Stimulated activated CD4-positive, alpha-beta T cell treated with anti-CD3 and anti-CD28 coated beads, Interleukin-1b, Interleukin-23, amount 100 ng/mL, for 1 hour (primary cell): ENCODE measurements at regions not wholly inside any gene's neighbourhood (a gene's known extent, or its start where the extent isn't known, plus 50 kb on each side); places are given as distances from the start of the nearest gene placed in this dataset.

Experiments
- DNase-seq, 2 donors: peaks; one replicate each; pipeline ENCODE4 v3.0.0-alpha.2; 2020; ENCODE audit warnings: low read depth in 2 of 2

GRCh38 chr16:51592535-51593300 lies 441.6 kb upstream of the SALL1 start:
- no peak for DNase-seq

GRCh38 chr16:51592001-51592501 lies 441.0 kb upstream of the SALL1 start:
- DNase-seq: no peak

GRCh38 chr16:51591480-51591879 lies 440.4 kb upstream of the SALL1 start:
- no peak for DNase-seq

GRCh38 chr16:51579652-51580360 lies 428.7 kb upstream of the SALL1 start:
- no peak for DNase-seq

GRCh38 chr16:51577621-51578303 lies 426.7 kb upstream of the SALL1 start:
- no peak for DNase-seq

GRCh38 chr16:51576498-51577195 lies 425.6 kb upstream of the SALL1 start:
- no peak for DNase-seq

GRCh38 chr16:51573191-51573590 lies 422.1 kb upstream of the SALL1 start:
- no peak for DNase-seq

- DNase-seq: no peak
These were observed 418.3 kb upstream of the SALL1 start for GRCh38 chr16:51569203-51569931.

- no peak for DNase-seq
These were observed 416.8 kb upstream of the SALL1 start for GRCh38 chr16:51567911-51568310.

GRCh38 chr16:51565184-51565583 lies 414.1 kb upstream of the SALL1 start:
- no peak for DNase-seq

GRCh38 chr16:51562891-51563290 lies 411.8 kb upstream of the SALL1 start:
- no peak for DNase-seq

GRCh38 chr16:51559901-51560300 lies 408.8 kb upstream of the SALL1 start:
- DNase-seq: no peak

GRCh38 chr16:51557670-51558069 lies 406.6 kb upstream of the SALL1 start:
- no peak for DNase-seq

- no peak for DNase-seq
These were observed 405.7 kb upstream of the SALL1 start for GRCh38 chr16:51556694-51557340.

- DNase-seq: no peak
These were observed 402.8 kb upstream of the SALL1 start for GRCh38 chr16:51553910-51554309.

GRCh38 chr16:51553314-51553713 lies 402.2 kb upstream of the SALL1 start:
- DNase-seq: no peak

GRCh38 chr16:51550800-51551347 lies 399.8 kb upstream of the SALL1 start:
- no peak for DNase-seq

- no peak for DNase-seq
These were observed 398.8 kb upstream of the SALL1 start for GRCh38 chr16:51549836-51550235.

GRCh38 chr16:51545951-51546350 lies 394.9 kb upstream of the SALL1 start:
- DNase-seq: no peak

GRCh38 chr16:51544851-51545467 lies 393.9 kb upstream of the SALL1 start:
- DNase-seq: no peak
